SJCRH30 (cell line): ENCODE measurements at regions not wholly inside any gene's neighbourhood (a gene's known extent, or its start where the extent isn't known, plus 50 kb on each side); places are given as distances from the start of the nearest gene placed in this dataset.
A peak's percentile ranks its signal among the peaks of the same experiment; 100 is the strongest.

Source experiments
- DNase-seq, 2 experiments: peaks; one replicate each; pipeline ENCODE4 v3.0.0-alpha.2; 2015 to 2020
- H3K27ac ChIP-seq: fragments of 250-450 bp; sonication (Bioruptor Pico); 2 replicates; pipeline ENCODE4 v1.5.1; 2020; ENCODE audit warnings: mild to moderate bottlenecking, moderate library complexity
- H3K27me3 ChIP-seq: fragments of 250-450 bp; sonication (Bioruptor Pico); 2 replicates; pipeline ENCODE4 v1.5.1; 2020; ENCODE audit warnings: mild to moderate bottlenecking, moderate library complexity
- H3K36me3 ChIP-seq: fragments of 250-450 bp; sonication (Bioruptor Pico); 2 replicates; pipeline ENCODE4 v1.5.1; 2020; ENCODE audit warnings: mild to moderate bottlenecking, moderate library complexity
- H3K4me1 ChIP-seq: fragments of 250-450 bp; sonication (Bioruptor Pico); 2 replicates; pipeline ENCODE4 v1.5.1; 2020; ENCODE audit warnings: mild to moderate bottlenecking, moderate library complexity
- H3K4me3 ChIP-seq: fragments of 250-450 bp; sonication (Bioruptor Pico); 2 replicates; pipeline ENCODE4 v1.5.1; 2020; ENCODE audit warnings: mild to moderate bottlenecking, moderate library complexity
- H3K9me3 ChIP-seq: fragments of 250-450 bp; sonication (Bioruptor Pico); replicated peaks from 2 replicates; pipeline ENCODE4 v1.5.1; 2020; ENCODE audit warnings: mild to moderate bottlenecking, moderate library complexity

DNA sequence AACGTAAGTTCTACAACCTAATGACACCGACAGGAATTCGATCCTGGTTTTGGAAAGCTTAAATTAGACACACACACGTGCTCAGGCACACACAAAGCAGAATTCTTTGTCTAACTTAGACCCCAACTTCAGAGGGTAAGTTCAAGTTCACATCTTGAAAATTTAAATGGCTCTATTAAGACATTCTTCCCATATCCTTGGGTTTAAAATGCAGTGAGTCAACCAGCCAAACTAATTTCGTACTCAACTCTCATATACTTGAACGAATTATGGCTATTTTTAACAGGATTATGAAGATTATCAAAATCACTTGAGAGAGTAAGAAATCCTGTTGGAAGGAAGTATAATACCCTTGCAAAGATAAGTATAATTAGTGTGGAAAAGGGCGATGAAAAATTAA, 53.2 kb upstream of the ARL4C start:
- no peak for DNase-seq
- Histone ChIP-seq H3K27me3 (no peaks in the 10 kb centered on the region), H3K36me3 (no peaks in the 10 kb centered on the region), H3K27ac (no peak overlapping the region), H3K9me3 (peaks cover 2% of the 10 kb centered on the region; the same call in 1 of the 2 replicates), H3K4me1 (peaks cover 18% of the 10 kb centered on the region), H3K4me3 (no peak overlapping the region)

DNA sequence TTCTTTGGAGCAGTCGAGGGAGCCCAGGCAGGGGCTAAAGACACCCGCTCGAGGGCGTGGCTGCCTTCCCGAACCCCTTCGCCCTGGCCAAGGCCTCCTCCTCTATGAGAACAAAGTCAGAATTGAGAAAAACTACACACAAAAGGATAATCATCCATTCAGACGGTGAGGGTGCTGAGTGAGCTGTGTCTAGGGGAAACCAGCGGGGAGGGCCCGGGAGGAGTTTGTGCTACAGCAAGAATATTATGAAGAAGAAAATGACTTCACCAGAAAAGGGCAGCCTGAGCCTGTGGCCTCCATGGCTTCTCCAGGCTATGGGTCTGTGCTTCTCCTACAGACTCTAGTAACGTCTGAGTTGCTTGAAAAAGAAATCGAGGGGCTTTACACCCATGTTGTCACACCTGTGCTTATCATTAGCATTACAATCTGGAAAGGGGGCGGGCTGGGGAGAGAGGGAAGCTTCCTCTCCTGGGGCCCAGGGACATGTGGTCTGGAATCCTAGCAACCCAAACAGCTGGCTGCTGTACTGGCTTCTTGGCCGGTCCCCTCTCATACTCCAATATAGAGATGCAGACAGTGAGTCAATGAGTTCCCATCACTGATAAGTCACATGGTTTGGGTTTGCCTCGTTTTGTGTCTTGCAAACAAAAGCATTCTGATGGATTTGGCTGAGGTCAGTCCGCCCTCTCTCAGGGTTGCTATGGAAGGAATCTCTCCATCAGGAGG, 52.0 kb upstream of the ARL4C start:
- peaks cover 18% of the 10 kb centered on the region for H3K4me1 ChIP-seq
- no peaks in the 10 kb centered on the region for H3K9me3 ChIP-seq
- H3K4me3 ChIP-seq, result no peak overlapping the region
- H3K36me3 ChIP-seq, result no peaks in the 10 kb centered on the region
- DNase-seq, result peak; percentile 65 to 74
- no peaks in the 10 kb centered on the region for H3K27me3 ChIP-seq
- no peak overlapping the region for H3K27ac ChIP-seq

DNA sequence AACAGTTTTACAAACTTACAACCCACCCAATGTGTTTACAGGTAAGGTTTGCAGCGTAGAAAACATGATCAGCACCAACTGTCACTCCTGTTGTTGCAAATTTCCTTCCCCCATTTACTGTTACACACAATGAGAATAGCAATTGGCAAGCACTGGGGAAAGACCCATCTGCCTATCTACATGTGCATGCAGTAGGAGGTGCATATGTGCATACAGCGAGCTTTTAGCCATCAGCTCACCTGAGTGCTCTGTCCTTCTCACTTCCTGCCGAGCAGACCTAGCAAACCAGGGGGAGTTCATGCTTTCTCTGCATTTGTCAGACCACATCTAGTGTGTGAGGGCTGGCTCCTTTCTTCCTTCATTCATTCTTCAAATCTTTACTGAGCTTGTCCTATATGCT, 49.9 kb upstream of the ARL4C start:
- Histone ChIP-seq H3K4me3 (no peak overlapping the region), H3K36me3 (no peaks in the 10 kb centered on the region), H3K9me3 (no peaks in the 10 kb centered on the region), H3K27me3 (no peaks in the 10 kb centered on the region), H3K27ac (no peak overlapping the region), H3K4me1 (peaks cover 18% of the 10 kb centered on the region)
- DNase-seq, result no peak
